Activated CD8-positive, alpha-beta memory T cell treated with anti-CD3 and anti-CD28 coated beads, Interleukin-2, amount 50 U/mL, for 24 hours (primary cell): ENCODE measurements at regions not wholly inside any gene's neighbourhood (a gene's known extent, or its start where the extent isn't known, plus 50 kb on each side); places are given as distances from the start of the nearest gene placed in this dataset.
"Not testable (repeated sequence)": the region's sequence is repeated elsewhere in the genome, so short reads cannot be mapped to it uniquely, and the experiment has no call there.

Experiments
- DNase-seq: peaks from one replicate; pipeline ENCODE4 v3.0.0-alpha.2; 2020; ENCODE audit errors: extremely low read depth

GRCh38 chr16:65807858-65808257 is 558.6 kb upstream of the CDH5 start:
- no peak for DNase-seq

DNA sequence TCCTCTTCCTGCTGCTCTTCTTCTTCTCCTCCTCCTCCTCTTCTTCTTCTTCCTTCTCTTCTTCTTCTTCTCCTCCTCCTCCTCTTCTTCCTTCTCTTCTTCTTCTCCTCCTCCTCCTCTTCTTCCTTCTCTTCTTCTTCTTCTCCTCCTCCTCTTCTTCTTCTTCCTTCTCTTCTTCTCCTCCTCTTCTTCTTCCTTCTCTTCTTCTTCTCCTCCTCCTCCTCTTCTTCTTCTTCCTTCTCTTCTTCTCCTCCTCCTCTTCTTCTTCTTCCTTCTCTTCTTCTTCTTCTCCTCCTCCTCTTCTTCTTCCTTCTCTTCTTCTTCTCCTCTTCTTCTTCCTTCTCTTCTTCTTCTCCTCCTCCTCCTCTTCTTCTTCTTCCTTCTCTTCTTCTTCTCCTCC is 560.8 kb upstream of the CDH5 start:
- not testable (repeated sequence) for DNase-seq

DNA sequence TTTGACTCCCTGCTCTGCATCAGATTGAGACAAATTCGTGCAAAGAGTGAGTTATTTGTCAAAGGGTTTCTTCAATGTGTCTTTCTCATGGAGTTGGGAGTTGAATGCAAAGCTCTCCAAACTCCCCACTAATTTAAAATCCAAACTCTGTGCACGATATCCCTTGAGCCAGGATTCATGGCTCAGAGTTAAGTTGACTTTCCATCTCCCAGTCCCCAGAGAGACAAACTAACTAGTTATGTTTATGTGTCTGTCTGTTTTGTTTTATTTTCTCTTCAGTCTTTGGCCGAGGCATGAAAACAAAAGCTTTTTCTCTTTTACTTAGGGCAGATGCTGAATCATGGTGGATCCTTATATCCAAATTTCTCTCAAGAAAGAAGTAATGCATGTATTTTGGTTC is 570.0 kb upstream of the CDH5 start:
- DNase-seq = no peak

DNA sequence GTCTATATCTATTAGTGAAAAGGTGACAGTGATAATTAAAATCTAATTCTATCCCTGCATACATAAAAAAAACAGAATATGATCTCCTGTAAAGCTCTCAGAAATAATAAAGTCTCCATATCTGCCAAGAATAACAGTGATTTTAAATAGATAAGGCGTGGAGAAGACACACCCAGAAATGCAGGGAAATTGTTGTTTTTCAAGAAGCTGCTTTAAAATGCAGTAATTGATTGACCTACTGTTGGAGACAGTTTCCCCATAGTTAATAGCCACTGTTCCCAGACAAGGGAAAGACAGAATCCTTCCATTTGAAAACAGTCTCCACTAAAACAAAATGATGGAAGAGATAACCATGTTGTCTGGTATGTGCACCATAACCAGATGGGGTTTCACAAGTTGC is 571.5 kb upstream of the CDH5 start:
- DNase-seq = no peak

DNA sequence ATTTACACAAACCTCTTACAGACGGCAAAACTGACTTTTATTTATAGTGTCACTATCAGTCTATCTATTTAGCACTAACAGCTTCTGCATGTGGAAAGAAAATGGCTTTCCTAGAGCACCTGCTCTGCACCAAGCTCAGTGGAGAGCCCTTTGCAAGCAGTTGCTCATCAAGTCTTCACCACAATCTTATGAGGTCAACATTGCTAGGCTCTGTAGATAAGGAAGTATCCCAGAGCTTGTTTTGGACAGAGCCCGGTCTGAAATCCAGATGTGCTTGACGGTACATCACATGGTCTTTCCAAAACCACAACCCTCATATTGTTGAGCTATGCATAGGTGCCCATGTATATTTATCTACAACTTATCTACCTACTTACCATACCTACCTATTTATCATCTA is 572.7 kb upstream of the CDH5 start:
- DNase-seq = no peak

GRCh38 chr16:65790768-65791167 is 575.7 kb upstream of the CDH5 start:
- DNase-seq = no peak

DNA sequence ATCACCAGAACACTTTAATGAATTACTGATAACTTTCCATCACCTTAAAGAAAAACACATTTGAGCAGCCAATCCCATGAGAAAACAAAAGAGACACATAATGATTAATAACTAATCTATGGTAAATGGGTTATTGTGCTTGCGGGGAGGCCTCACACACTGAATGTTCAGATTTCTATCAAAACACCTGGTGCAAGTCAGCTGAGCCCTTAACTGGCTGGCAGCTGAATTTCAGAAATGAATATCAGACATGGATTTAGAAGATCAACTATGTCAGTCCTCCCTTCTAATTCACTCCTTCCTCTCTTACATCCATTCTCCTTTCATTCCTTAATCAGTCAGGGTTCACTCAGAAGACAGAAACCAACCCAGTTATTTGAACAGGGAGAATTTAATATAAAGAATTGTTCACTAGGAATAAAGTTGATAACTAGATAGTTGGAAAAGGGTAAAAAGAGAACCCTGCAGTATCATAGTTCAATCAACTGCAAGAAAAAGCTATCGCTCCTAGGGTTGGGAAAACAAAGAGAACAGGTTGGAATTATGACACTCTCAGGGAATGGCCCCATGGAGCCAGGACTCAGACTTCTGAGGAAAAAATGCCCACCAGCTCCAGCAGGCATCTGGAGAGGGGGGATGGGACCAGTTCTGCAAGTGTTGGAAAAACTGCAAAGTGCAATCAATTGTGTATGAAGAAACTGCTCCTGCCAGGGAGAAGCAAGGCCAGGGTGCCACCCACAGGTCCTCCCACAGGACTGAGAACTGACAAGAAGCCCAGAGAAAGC is 577.1 kb upstream of the CDH5 start:
- DNase-seq = no peak

- no peak for DNase-seq
Measured at GRCh38 chr16:65788434-65789140, 577.9 kb upstream of the CDH5 start.

DNA sequence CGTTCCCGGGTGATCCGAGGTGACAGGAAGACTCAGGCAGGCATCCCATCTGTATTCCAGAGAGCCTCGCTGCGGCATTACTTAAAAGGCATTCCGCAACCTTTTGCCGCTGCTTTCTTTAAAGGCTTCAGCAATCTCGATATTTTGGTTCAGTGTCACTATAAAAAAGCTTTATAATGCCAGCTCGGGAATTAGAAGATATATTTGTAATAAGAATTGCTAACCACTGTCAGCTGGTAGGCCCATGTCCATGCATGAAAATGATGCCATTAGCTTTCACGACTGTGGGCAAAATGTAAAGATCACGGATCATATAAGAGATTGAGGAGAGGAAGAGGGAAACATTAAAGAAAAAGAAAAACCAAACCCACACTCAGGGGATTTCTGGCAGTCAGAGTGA is 578.6 kb upstream of the CDH5 start:
- DNase-seq = no peak

DNA sequence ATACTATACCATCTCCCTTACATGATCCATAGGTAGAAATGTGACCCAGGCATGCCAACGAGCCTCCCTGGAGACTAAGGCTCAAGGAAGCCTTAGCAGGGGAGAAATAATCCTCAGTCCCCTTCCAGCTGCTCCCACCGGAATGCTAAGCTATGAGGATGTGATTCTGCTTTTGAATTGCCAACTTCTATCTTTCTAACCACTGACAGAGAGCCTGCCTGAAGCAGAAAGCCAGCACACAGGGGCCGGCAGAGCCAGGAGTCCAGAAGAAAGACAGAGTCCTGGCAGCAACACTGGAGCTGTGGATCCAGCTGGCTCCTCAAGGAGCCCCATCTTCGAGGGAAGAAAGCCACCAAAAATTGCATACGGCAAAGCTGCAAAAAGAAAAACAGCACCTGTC is 579.6 kb upstream of the CDH5 start:
- no peak for DNase-seq

DNA sequence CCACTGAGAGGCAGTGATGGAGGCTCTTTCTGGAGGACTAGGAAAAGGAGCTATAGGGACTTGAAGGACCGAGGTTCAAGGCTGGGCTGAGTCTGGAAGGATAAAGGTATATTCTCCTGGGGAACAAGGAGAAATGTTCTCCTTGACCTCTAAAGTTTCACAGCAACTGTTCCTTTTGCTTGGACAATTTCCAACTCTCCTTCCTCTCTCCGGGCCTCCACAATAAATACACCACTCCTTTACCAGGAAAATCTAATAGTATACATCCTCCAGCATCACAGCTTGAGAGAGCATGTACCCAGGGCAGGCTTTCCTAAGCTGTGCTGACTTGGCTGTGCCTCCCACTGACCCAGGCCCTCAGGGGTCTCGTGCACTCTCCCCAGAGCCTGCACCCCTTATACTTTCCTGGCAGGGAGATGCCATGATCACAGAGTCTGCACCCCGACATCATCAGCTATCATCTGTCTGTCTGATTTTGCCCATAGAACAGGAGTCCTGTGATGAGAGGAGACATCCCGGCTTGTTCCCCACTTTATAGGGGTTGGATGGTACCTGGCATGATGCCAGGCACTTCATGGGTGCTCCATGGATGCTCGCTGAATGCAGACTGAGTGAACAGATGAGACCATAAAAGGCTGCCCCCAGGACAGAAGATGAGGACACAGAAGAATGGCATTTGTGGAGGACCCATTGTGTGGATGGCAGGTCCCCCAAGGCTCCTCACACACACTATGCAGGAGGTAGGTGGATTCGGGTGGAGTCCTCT is 582.6 kb upstream of the CDH5 start:
- no peak for DNase-seq

- no peak for DNase-seq
Measured at GRCh38 chr16:65782611-65783600, 583.6 kb upstream of the CDH5 start.

- no peak for DNase-seq
Measured at GRCh38 chr16:65781855-65782254, 584.6 kb upstream of the CDH5 start.

DNA sequence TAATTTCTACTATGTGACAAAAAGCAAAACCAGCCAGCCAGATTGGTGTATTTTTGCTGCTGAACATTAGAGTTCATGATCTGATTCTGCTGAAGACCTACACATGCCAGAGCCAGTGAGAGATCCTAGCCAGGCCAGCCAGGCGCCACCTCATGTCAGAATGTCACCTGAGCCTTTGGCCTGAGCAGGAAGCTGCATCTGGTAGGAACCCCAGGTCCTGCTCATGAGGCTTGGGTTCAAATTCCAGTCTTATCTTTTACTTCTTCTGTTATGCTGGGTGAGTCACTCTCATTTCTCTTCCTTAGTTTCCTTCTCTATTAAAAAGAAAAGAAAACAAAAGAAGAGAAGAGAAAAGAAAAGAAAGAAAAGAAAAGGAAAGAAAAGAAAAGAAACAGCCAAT is 585.1 kb upstream of the CDH5 start:
- no peak for DNase-seq

DNA sequence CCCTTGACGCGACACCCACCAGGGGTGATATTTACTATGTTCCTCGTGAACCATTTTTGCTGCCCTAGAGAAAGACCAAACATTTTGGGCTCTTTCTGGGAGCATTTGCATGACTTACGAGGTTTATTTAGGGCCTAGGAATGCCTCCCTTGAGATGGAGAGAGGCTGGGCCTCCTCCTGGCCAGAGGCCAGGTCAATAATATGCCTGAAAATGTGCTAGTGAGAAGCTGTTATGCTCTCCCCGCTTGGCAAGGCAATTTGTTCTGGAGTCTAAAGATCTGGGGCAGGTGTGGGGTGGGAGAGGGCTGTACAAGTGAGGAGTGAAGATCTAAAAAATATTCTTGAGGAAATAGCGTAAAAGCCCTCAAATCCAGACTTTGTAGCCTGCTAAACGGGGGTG is 587.3 kb upstream of the CDH5 start:
- DNase-seq = no peak

- DNase-seq = no peak
Measured at GRCh38 chr16:65776639-65777183, 589.8 kb upstream of the CDH5 start.

- no peak for DNase-seq
Measured at GRCh38 chr16:65775829-65776228, 590.7 kb upstream of the CDH5 start.

- DNase-seq = no peak
Measured at GRCh38 chr16:65774350-65774749, 592.1 kb upstream of the CDH5 start.

DNA sequence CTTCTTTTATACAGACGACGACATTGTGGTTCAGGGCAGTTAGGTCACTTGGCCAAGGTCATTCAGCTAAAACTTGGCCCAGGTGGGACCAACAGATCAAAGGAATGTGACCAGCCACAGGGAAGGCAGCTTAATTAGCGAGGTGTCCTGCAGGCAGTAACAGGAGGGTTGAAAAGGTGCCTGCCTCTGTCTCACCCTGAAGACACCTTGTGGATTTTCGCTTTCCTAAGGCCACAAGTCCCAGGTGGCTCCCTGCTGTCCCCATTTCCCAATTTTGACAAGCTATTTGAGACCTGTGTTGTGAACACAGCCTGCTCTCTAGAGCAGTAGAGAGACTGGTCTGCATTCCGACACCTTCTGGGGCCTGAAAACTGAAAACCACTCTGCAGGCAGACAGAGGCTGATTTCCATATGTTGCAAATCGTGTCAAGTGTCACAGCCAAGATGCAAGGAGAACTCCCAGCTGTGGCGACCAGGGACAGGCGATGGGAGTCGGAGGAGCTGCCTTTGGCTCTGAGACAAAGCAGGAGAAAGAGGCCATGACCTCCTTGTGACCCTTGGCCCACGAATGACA is 593.1 kb upstream of the CDH5 start:
- DNase-seq = no peak

- DNase-seq = no peak
Measured at GRCh38 chr16:65772134-65772732, 594.3 kb upstream of the CDH5 start.
